ENCODE measurements at regions not wholly inside any gene's neighbourhood (a gene's known extent, or its start where the extent isn't known, plus 50 kb on each side); places are given as distances from the start of the nearest gene placed in this dataset.
"Not testable (repeated sequence)": the region's sequence is repeated elsewhere in the genome, so short reads cannot be mapped to it uniquely, and the experiment has no call there.

GRCh38 chr21:30027986-30028385 is 88.2 kb upstream of the GRIK1 start:
- Histone ChIP-seq H3K36me3 (no peaks in the 10 kb centered on the region), H3K9me3 (replicated peaks) (peaks cover 2% of the 10 kb centered on the region), H3K4me3 (no peak overlapping the region), H3K27me3 (ENCODE audit: low read depth) (peaks cover 3% of the 10 kb centered on the region), H3K27ac (replicated peaks) (no peak overlapping the region), H3K4me1 (no peaks in the 10 kb centered on the region)
- TF ChIP-seq, protein P1, sequence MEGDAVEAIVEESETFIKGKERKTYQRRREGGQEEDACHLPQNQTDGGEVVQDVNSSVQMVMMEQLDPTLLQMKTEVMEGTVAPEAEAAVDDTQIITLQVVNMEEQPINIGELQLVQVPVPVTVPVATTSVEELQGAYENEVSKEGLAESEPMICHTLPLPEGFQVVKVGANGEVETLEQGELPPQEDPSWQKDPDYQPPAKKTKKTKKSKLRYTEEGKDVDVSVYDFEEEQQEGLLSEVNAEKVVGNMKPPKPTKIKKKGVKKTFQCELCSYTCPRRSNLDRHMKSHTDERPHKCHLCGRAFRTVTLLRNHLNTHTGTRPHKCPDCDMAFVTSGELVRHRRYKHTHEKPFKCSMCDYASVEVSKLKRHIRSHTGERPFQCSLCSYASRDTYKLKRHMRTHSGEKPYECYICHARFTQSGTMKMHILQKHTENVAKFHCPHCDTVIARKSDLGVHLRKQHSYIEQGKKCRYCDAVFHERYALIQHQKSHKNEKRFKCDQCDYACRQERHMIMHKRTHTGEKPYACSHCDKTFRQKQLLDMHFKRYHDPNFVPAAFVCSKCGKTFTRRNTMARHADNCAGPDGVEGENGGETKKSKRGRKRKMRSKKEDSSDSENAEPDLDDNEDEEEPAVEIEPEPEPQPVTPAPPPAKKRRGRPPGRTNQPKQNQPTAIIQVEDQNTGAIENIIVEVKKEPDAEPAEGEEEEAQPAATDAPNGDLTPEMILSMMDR (IDR thresholded peaks at IDR 0.05; ENCODE audit: borderline replicate concordance): no peak
- intact Hi-C loops (cut with micrococcal nuclease): no loop called here
- DNase-seq: no peak

DNA sequence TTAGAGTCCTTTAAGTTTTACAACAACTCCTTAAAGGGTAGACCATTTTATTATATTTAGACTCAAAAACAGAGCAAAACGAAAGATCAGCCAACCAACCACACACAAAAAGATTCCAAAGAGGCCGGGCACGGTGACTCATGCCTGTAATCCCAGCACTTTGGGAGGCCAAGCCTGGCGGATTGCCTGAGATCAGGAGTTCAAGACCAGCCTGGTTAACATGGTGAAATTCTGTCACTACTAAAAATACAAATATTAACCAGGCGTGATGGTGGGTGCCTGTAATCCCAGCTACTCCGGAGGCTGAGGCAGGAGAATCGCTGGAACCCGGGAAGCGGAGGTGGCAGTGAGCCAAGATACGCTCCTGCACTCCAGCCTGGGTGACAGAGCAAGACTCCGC is 83.3 kb upstream of the GRIK1 start:
- H3K27me3 ChIP-seq (ENCODE audit: low read depth); intact Hi-C loops (cut with micrococcal nuclease); H3K27ac ChIP-seq (replicated peaks); DNase-seq; H3K9me3 ChIP-seq (replicated peaks); H3K4me3 ChIP-seq; H3K4me1 ChIP-seq; H3K36me3 ChIP-seq: not testable (repeated sequence)

- H3K9me3 ChIP-seq (replicated peaks): peaks cover 16% of the 10 kb centered on the region
- TF ChIP-seq, protein P1 (IDR thresholded peaks at IDR 0.05; ENCODE audit: borderline replicate concordance): no peak
- no peaks in the 10 kb centered on the region for H3K4me1 ChIP-seq
- H3K27me3 ChIP-seq (ENCODE audit: low read depth): no peaks in the 10 kb centered on the region
- H3K36me3 ChIP-seq: no peaks in the 10 kb centered on the region
- H3K4me3 ChIP-seq: no peak overlapping the region
- intact Hi-C loops (cut with micrococcal nuclease): no loop called here
- no peak overlapping the region for H3K27ac ChIP-seq (replicated peaks)
- DNase-seq: no peak
Observed at GRCh38 chr21:30014886-30015285, 75.1 kb upstream of the GRIK1 start.

DNA sequence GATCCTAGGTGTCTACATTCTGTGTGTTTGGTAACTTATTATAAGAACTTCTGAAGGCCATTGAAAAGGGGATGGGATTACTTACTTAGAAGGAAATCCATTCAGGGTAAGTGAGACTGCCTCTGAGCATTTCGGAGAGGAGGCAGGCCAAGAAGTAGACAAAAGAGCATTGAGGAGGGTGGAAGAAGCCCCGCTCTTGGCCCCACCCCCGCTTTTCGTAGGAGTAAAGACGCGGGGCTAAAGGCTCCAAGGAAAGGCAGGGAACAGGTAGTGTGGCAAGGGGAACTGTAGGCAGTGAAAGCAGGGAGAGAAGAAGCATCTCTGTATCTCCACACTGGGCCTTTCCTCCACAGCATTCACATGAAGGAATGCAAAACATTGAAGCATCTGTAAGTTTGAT is 51.8 kb upstream of the GRIK1 start:
- intact Hi-C loops (cut with micrococcal nuclease): no loop called here
- Histone ChIP-seq H3K27ac (replicated peaks) (no peak overlapping the region), H3K9me3 (replicated peaks) (peaks cover 20% of the 10 kb centered on the region), H3K4me1 (no peaks in the 10 kb centered on the region), H3K27me3 (ENCODE audit: low read depth) (no peaks in the 10 kb centered on the region), H3K4me3 (no peak overlapping the region), H3K36me3 (no peaks in the 10 kb centered on the region)
- TF ChIP-seq, protein P1 (IDR thresholded peaks at IDR 0.05; ENCODE audit: borderline replicate concordance): no peak
- DNase-seq: no peak

DNA sequence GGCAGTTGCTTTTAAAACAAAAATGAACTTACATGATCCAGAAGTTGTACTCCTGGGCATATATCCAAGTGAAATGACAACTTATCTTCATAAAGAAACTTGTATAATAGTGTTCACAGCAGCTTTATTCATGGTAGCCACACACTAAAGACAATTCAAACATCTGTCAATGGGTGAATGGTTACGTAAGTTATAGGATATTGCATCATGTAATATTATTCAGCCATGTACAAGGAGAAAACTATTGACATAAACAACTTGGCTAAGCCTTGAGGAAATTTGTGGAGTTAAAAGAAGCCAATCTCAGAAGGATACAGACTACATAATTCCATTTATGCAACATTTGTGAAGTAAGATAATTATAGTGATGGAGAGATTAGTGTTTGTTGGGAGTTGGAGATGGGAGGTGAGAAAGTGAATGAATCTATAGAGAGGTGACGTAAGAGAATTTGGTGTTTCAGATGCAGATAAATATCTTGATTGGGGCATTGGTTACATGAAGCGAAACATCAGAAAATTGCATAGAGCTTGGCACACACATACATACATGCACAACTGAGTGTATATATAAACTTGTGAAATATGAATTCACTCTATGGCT is 49.9 kb upstream of the GRIK1 start:
- H3K4me1 ChIP-seq: no peaks in the 10 kb centered on the region
- no peak for DNase-seq
- H3K27me3 ChIP-seq (ENCODE audit: low read depth): no peaks in the 10 kb centered on the region
- no peak overlapping the region for H3K4me3 ChIP-seq
- H3K9me3 ChIP-seq (replicated peaks): peaks cover 39% of the 10 kb centered on the region
- no peaks in the 10 kb centered on the region for H3K36me3 ChIP-seq
- TF ChIP-seq, protein P1 (IDR thresholded peaks at IDR 0.05; ENCODE audit: borderline replicate concordance): no peak
- intact Hi-C loops (cut with micrococcal nuclease): no loop called here
- H3K27ac ChIP-seq (replicated peaks): no peak overlapping the region

Data from left ventricle myocardium inferior (tissue), 1 donor.